ENCODE measurements at regions not wholly inside any gene's neighbourhood (a gene's known extent, or its start where the extent isn't known, plus 50 kb on each side); places are given as distances from the start of the nearest gene placed in this dataset.

GRCh38 chr11:130606178-130606577 is 157.7 kb downstream of the ADAMTS15 start:
- no peak for DNase-seq

GRCh38 chr11:130606781-130607511 is 158.5 kb downstream of the ADAMTS15 start:
- Histone ChIP-seq H3K27me3 (replicated peaks in 1 of 4; ENCODE audit: control extremely low read depth in 1 of 4, control insufficient read depth in 3 of 4, insufficient read depth in 4 of 4, low read length in 3 of 4) (peaks cover 0 to 4% (median 0%) of the 10 kb centered on the region in 4 experiments), H3K36me3 (replicated peaks in 1 of 2; ENCODE audit: control extremely low read depth in 1 of 2, control insufficient read depth in 1 of 2, extremely low read depth in 1 of 2, insufficient read depth in 2 of 2, low read length in 1 of 2) (no peaks in the 10 kb centered on the region), H3K4me2 (replicated peaks; ENCODE audit: low read depth, low read length, poor library complexity, severe bottlenecking) (no peak overlapping the region), H3K27ac (ENCODE audit: low read length in 2 of 2) (no peak overlapping the region), H2AFZ (ENCODE audit: insufficient read depth, low read depth, low read length, poor library complexity, severe bottlenecking) (no peak overlapping the region), H4K20me1 (ENCODE audit: control insufficient read depth, insufficient read depth, low read length, poor library complexity, severe bottlenecking) (no peaks in the 10 kb centered on the region), H3K9ac (ENCODE audit: low read length) (no peak overlapping the region), H3K79me2 (ENCODE audit: control insufficient read depth, insufficient read depth, low read length) (no peaks in the 10 kb centered on the region), H3K4me3 (ENCODE audit: control extremely low read depth in 1 of 5, extremely low read depth in 1 of 5, insufficient read depth in 1 of 5, low read depth in 2 of 5, low read length in 4 of 5) (no peak overlapping the region), H3K9me3 (ENCODE audit: control extremely low read depth in 1 of 3, control insufficient read depth in 2 of 3, insufficient read depth in 1 of 3, low read length in 2 of 3) (peaks cover 0 to 7% (median 0%) of the 10 kb centered on the region in 3 donors), H3K4me1 (ENCODE audit: control insufficient read depth in 2 of 2, insufficient read depth in 2 of 2, low read length in 2 of 2) (no peaks in the 10 kb centered on the region)
- ChIA-PET CTCF (no interaction called here), POLR2A (no interaction called here)
- H3K27ac Mint-ChIP-seq: no peak overlapping the region
- no peaks in the 10 kb centered on the region for H3K9me3 Mint-ChIP-seq (ENCODE audit: insufficient read depth)
- no peak for TF ChIP-seq CTCF (IDR thresholded peaks at IDR 0.05)
- no peak for TF ChIP-seq EZH2 (IDR thresholded peaks at IDR 0.05; ENCODE audit: borderline replicate concordance, insufficient read depth, low read depth, low read length, poor library complexity, severe bottlenecking)
- peaks cover 4% of the 10 kb centered on the region for H3K27me3 Mint-ChIP-seq
- H3K4me3 Mint-ChIP-seq: no peak overlapping the region
- intact Hi-C loops (cut with micrococcal nuclease): no loop called here
- 77% methylated on average over 8 of the region's 10 CpGs for WGBS (ENCODE audit: insufficient coverage)
- H3K4me1 Mint-ChIP-seq: no peaks in the 10 kb centered on the region
- no peak for DNase-seq
- ATAC-seq (ENCODE audit: low read depth): no peak

More at GRCh38 chr11:130606178-130606577, 157.7 kb downstream of the ADAMTS15 start:
- no peak overlapping the region for H3K4me3 ChIP-seq (ENCODE audit: control extremely low read depth in 1 of 5, extremely low read depth in 1 of 5, insufficient read depth in 1 of 5, low read depth in 2 of 5, low read length in 4 of 5)
- no peak for ATAC-seq (ENCODE audit: low read depth)
- H3K27me3 ChIP-seq (replicated peaks in 1 of 4; ENCODE audit: control extremely low read depth in 1 of 4, control insufficient read depth in 3 of 4, insufficient read depth in 4 of 4, low read length in 3 of 4): peaks cover 0 to 4% (median 0%) of the 10 kb centered on the region in 4 experiments
- H4K20me1 ChIP-seq (ENCODE audit: control insufficient read depth, insufficient read depth, low read length, poor library complexity, severe bottlenecking): no peaks in the 10 kb centered on the region
- no peak overlapping the region for H2AFZ ChIP-seq (ENCODE audit: insufficient read depth, low read depth, low read length, poor library complexity, severe bottlenecking)
- no peaks in the 10 kb centered on the region for H3K9me3 Mint-ChIP-seq (ENCODE audit: insufficient read depth)
- intact Hi-C loops (cut with micrococcal nuclease): no loop called here
- no peak for TF ChIP-seq CTCF (IDR thresholded peaks at IDR 0.05)
- no peaks in the 10 kb centered on the region for H3K36me3 ChIP-seq (replicated peaks in 1 of 2; ENCODE audit: control extremely low read depth in 1 of 2, control insufficient read depth in 1 of 2, extremely low read depth in 1 of 2, insufficient read depth in 2 of 2, low read length in 1 of 2)
- H3K4me2 ChIP-seq (replicated peaks; ENCODE audit: low read depth, low read length, poor library complexity, severe bottlenecking): no peak overlapping the region
- H3K27me3 Mint-ChIP-seq: peaks cover 4% of the 10 kb centered on the region
- 89% methylated on average over 3 of the region's 4 CpGs for WGBS (ENCODE audit: insufficient coverage)
- no peaks in the 10 kb centered on the region for H3K4me1 ChIP-seq (ENCODE audit: control insufficient read depth in 2 of 2, insufficient read depth in 2 of 2, low read length in 2 of 2)
- no peaks in the 10 kb centered on the region for H3K79me2 ChIP-seq (ENCODE audit: control insufficient read depth, insufficient read depth, low read length)
- no peak overlapping the region for H3K9ac ChIP-seq (ENCODE audit: low read length)
- CTCF ChIA-PET: no interaction called here
- POLR2A ChIA-PET: no interaction called here
- no peak overlapping the region for H3K27ac Mint-ChIP-seq
- peaks cover 0 to 14% (median 0%) of the 10 kb centered on the region in 3 donors for H3K9me3 ChIP-seq (ENCODE audit: control extremely low read depth in 1 of 3, control insufficient read depth in 2 of 3, insufficient read depth in 1 of 3, low read length in 2 of 3)
- H3K4me3 Mint-ChIP-seq: no peak overlapping the region
- no peak overlapping the region for H3K27ac ChIP-seq (ENCODE audit: low read length in 2 of 2)
- H3K4me1 Mint-ChIP-seq: no peaks in the 10 kb centered on the region

All from B cell (primary cell).